Mucosa of descending colon (tissue), 3 donors: ENCODE measurements at regions not wholly inside any gene's neighbourhood (a gene's known extent, or its start where the extent isn't known, plus 50 kb on each side); places are given as distances from the start of the nearest gene placed in this dataset.

Experiments
- ATAC-seq: fragments of 200-7000 bp; cut with Tn5 transposase; one replicate; pipeline ENCODE4 v1.9.1; 2020; ENCODE audit warnings: mild to moderate bottlenecking, moderate library complexity
- DNase-seq, 3 donors: peaks; one replicate each; pipeline ENCODE4 v3.0.0-alpha.2; 2020
- H3K36me3 ChIP-seq: fragments of 200-600 bp; one replicate; pipeline ENCODE4 v1.8.0; 2021; ENCODE audit warnings: low read depth, mild to moderate bottlenecking
- H3K4me1 ChIP-seq: fragments of 200-600 bp; one replicate; pipeline ENCODE4 v1.8.0; 2021; ENCODE audit warnings: low read depth, mild to moderate bottlenecking
- H3K4me3 ChIP-seq: fragments of 200-600 bp; one replicate; pipeline ENCODE4 v1.8.0; 2021; ENCODE audit warnings: mild to moderate bottlenecking
- H3K9me3 ChIP-seq: fragments of 200-600 bp; one replicate; pipeline ENCODE4 v1.8.0; 2021; ENCODE audit warnings: mild to moderate bottlenecking
- intact Hi-C, 2 donors: fragments of 100-400 bp; cut with DNase I in 1 of 2; cut with micrococcal nuclease in 1 of 2; formaldehyde crosslinking; loops; one replicate each; pipeline versions ENCODE4 v1.11.0 to v1.11.1; 2022; cut with DNase I, micrococcal nuclease
- TF ChIP-seq, protein P1 (sequence below): fragments of 200-600 bp; IDR thresholded peaks from one replicate; pipeline ENCODE4 v1.8.0; 2022; ENCODE audit warnings: antibody characterized with exemption, mild to moderate bottlenecking
- donor health status: DM: no; HTN: no; CAD: no; lungs with moderate emphysema.
- donor health status: DM: no; HTN: no; CAD: no.
- donor health status: DM: no; HTN: yes; CAD: no.

DNA sequence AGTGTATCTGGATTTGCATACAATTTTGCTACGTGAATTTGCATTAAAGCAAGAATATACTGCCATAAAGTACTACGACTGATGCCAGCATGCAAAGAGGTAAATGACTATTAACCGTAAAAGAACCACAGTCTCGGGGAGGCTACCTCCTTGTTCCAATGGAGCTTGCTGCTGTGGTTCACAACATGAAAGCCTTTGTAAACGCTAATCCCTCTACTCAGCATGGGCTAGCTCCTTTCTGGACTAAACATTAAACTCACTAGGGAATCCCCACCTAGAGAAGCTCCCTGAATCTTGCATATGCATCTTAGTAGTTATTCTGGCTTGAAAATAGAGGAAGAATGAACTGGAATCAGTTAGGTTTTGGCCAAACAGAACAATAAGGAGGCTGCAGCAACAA, 60.5 kb upstream of the ARHGAP32 start:
- Histone ChIP-seq H3K36me3 (no peaks in the 10 kb centered on the region), H3K4me1 (peaks cover 2% of the 10 kb centered on the region), H3K9me3 (no peaks in the 10 kb centered on the region), H3K4me3 (no peak overlapping the region)
- intact Hi-C loops = no loop called here
- TF ChIP-seq, protein P1, sequence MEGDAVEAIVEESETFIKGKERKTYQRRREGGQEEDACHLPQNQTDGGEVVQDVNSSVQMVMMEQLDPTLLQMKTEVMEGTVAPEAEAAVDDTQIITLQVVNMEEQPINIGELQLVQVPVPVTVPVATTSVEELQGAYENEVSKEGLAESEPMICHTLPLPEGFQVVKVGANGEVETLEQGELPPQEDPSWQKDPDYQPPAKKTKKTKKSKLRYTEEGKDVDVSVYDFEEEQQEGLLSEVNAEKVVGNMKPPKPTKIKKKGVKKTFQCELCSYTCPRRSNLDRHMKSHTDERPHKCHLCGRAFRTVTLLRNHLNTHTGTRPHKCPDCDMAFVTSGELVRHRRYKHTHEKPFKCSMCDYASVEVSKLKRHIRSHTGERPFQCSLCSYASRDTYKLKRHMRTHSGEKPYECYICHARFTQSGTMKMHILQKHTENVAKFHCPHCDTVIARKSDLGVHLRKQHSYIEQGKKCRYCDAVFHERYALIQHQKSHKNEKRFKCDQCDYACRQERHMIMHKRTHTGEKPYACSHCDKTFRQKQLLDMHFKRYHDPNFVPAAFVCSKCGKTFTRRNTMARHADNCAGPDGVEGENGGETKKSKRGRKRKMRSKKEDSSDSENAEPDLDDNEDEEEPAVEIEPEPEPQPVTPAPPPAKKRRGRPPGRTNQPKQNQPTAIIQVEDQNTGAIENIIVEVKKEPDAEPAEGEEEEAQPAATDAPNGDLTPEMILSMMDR = no peak
- no peak for ATAC-seq
- DNase-seq = no peak

GRCh38 chr11:129251067-129251466, 58.9 kb upstream of the ARHGAP32 start:
- ATAC-seq (no peak), DNase-seq (no peak)
- H3K36me3 ChIP-seq = no peaks in the 10 kb centered on the region
- no peak overlapping the region for H3K4me3 ChIP-seq
- H3K4me1 ChIP-seq = peaks cover 2% of the 10 kb centered on the region
- intact Hi-C loops = no loop called here
- H3K9me3 ChIP-seq = no peaks in the 10 kb centered on the region
- TF ChIP-seq, protein P1 = no peak

GRCh38 chr11:129249923-129250322, 57.8 kb upstream of the ARHGAP32 start:
- H3K4me3 ChIP-seq = no peak overlapping the region
- intact Hi-C loops = no loop called here
- no peaks in the 10 kb centered on the region for H3K36me3 ChIP-seq
- H3K4me1 ChIP-seq = peaks cover 2% of the 10 kb centered on the region
- no peak for ATAC-seq
- no peak for DNase-seq
- TF ChIP-seq, protein P1 = no peak
- no peaks in the 10 kb centered on the region for H3K9me3 ChIP-seq

GRCh38 chr11:129249351-129249750, 57.2 kb upstream of the ARHGAP32 start:
- TF ChIP-seq, protein P1 = no peak
- intact Hi-C loops = no loop called here
- ATAC-seq = no peak
- no peak for DNase-seq
- Histone ChIP-seq H3K36me3 (no peaks in the 10 kb centered on the region), H3K4me3 (no peak overlapping the region), H3K4me1 (peaks cover 2% of the 10 kb centered on the region), H3K9me3 (no peaks in the 10 kb centered on the region)

DNA sequence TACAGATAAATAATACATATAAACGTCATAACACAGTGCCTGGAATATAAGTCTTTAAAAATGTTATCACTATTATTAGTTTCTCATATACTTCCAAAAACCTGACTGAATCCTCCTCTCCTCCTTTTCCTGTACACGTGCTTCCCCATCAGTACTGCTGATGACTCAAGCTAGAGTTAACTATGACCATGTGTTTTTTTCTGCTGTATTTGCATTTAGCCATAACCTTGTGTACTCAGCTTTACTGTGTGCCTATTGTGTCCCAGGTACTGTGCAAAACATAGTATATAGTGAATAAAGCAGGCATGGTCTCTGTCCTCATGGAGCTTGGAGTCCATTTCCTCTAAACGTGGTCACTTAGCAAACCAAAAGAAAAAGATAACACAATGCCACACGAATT, 56.5 kb upstream of the ARHGAP32 start:
- DNase-seq (no peak), ATAC-seq (peak; percentile 82)
- intact Hi-C loops = no loop called here

More for the DNA sequence above, 56.5 kb upstream of the ARHGAP32 start:
- peaks cover 2% of the 10 kb centered on the region for H3K4me1 ChIP-seq
- H3K4me3 ChIP-seq = no peak overlapping the region
- TF ChIP-seq, protein P1 = no peak
- H3K9me3 ChIP-seq = no peaks in the 10 kb centered on the region
- H3K36me3 ChIP-seq = no peaks in the 10 kb centered on the region
